ENCODE measurements at regions not wholly inside any gene's neighbourhood (a gene's known extent, or its start where the extent isn't known, plus 50 kb on each side); places are given as distances from the start of the nearest gene placed in this dataset.
"Not testable (repeated sequence)": the region's sequence is repeated elsewhere in the genome, so short reads cannot be mapped to it uniquely, and the experiment has no call there.

DNA sequence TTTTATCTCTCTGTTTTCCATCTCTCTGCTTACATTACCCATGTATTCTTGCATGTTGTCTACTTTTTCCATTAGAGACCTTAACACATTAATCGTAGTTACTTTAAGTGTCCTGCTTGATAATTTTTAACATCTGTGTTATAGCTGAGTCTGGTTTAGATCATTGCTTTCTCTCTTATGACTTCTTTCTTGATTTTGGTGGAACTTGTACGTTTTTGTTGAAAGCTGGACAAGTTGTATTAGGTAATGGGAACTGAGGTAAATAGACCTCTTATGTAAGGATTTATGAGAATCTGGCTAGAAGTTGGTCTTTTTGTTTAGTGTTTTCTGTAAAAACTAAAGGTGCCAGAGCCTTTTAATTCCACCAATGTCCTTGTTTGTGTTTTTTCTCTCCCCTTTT is 100.8 kb upstream of the LYZL2 start:
- no peak for DNase-seq

DNA sequence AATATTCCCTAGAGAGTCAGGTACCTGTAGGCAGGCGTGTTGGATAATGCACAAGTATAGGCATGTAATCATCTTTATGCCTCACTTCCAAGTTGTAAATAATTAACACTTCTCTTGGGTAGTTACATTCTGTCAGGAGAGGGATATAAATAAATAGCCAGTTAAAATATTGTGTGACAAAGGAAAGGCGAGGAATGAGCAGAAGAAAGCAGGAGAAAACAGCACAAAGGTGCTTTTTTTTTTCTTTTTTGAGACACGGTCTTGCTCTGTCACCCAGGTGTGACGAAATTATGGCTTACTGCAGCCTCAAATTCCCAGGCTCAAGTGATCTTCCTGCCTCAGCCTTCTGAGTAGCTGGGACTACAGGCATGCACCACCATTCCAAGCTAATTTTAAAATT is 99.2 kb upstream of the LYZL2 start:
- no peak for DNase-seq

DNA sequence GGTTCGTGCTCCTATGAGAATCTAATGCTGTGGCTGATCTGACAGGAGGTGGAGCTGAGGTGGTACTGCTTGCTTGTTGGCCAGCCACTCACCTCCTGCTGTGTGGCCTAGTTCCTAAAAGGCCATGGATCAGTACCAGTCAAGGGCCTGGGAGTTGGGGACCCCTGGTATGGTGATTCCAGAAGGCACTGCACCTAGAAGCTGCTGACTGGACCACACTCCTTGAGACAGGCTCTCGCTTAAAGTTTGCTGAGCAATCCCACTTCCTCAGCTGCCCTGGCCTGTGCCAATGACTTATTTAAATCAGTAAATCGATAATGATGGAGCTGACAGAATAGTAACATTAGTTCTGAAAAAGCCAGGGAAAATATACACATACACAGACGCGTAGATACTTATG is 98.6 kb upstream of the LYZL2 start:
- no peak for DNase-seq

DNA sequence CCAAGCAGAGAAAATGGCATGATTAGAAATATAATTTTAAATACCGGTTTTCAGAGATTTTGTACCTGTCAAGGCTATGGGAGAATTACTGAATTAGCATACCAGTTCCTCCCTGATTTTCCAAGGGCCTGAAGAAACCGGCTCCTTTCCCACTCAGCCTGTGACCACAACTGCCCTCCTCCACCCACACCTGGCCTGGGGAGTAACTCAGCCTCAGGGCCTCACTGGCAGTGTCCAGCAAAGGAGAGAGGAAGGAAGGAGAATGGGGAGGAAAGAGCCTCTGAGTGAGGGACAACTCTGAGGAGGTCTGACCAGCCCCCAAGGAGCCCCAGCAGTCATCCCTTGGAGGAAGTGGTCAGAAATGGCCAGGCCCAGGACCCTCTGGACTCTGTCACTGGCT is 98.0 kb upstream of the LYZL2 start:
- DNase-seq: no peak

DNA sequence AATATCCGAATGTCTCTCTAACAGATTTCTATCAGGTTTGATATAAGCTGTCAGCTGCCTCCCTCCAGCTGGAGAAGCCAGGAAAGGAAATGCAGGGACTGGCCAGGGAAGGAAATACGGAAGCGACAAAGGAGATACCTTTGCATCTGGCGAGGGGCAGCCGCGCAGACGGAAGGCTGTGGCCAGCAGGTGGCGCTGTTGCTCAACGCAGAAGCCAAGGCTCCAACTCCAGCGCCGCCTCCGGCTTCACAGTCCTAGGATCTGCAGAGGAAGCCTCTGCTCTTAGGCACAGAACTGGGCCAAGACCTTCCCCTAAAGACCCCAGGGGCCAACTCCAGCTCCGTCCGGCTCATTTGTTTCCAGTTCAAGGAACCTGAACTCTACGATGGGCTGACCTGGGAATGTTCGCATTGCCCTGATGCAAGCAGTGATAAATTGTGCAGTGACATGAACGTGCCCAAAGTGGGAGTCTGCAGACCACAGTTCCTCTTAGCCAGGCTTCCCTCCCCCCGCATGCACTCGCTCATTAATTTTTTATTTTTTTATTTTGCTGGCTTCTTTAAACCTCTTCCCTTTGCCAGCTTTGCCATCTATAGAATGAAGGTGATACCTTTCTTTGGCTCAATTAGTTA is 97.3 kb upstream of the LYZL2 start:
- DNase-seq: not testable (repeated sequence)

DNA sequence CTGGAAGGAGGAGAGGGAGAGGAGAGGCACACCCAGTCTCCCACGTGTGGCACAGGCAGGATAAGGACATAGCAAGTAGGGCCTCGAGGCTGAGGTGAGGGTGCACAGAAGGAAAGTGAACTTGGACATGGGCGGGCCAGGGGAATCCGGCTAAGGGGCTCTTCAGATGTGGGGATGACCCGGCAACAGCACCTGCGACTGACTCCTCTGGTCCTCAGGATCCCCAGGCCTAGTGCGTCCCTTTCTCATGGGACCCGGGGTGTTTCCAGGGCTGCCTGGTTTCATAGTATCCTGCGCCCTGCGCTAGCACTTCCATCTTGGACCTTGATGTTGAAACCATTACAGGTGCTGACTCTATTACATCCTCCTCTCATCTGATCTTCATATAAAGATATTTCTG is 96.1 kb upstream of the LYZL2 start:
- DNase-seq: no peak

DNA sequence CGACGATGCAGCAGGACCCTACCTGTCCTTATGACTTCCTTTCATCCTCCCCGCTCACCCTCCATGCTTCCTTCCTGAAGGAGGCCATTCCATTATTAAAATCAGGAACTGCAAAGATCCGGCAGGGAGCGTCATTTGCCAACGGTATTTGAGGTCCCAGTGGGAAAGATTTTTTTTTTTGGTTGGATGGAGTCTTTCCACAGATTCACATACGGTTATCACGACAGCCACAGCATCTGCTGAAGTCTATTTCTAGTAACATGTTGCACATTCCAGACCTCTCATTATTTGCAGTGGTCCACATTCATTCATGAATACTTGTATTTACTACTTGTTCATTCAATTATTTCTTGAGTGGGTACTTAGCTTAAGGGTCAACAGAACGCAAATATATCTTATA is 94.7 kb upstream of the LYZL2 start:
- DNase-seq: no peak

DNA sequence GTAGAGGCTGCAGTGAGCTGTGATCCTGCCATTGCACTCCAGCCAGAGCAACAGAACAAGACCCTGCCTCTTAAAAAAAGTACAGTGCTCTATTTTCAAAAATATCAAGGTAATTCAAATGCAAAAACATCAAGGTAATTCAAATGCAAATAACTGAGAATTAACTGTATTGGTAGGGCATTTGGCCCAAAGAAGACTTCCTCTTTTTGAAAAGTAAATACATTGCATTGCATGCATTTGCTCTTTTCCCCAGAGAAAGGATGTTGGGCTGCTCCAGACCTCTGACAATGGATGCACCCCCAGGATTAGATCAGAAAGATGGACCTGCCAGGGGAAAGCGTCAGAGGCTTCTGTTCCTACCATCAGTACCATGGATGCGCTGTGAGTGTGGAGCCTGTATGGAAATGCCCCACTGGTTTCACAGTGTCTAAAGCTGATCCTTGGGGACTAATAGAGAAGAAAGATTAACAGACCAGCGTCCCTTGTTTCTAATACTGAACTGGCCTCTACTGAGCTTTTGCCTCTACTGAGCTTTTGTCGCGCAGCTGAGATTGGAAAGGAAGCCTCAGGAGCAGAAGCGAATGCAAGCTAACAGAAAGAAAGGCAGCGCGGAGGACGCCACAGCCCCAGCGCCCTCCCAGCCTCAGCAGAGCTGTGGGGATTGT is 93.5 kb upstream of the LYZL2 start:
- DNase-seq: no peak

DNA sequence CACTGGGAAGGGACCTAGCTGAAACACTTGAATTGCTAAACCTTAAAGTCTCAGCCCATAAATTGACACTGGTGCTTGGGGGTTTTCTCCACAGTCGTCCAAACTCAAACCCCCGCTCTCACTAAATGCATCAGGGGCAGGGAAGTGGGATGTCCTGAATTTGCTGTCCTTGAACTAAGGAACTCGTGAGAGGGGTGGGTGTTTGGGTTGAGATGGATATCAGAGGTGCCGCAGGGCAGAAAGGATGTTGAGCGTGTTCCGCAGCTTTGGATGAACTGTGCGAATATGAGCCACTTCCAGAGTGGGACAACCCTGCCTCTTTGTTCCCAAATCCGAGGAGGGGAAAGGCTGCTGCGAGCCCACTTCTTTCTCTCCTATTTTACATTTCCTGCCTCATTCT is 90.3 kb upstream of the LYZL2 start:
- DNase-seq: no peak

DNA sequence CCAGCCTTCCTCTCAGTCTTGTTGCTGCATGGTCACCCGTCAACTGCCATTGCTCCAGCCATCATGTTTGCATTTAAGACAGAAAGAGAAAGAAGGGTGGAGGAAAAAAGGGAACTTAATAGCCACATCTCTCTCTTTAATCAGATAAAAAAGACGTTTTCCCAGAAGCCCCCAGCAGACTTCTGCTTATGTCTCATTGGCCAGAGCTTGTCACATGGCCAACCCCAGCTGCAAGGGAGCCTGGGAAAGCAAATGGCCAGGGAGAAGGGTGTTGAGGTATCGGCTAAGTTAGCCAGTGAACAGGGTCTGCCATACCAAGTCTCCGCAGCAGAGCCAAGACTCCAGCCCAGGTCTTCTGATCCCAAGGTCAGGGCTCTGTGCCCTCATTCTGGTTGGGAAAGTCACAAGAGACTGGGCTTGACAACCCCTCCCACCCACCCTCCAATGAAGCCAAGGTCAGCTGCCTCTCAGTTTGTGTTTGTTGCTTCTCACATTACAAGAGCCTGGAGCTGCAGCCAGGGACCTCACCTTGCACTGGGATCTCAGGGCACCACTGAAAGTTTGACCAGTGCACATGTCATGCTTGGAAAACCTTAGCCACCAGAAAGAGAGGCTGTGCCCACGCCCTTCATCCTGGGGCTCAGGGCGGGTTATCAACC is 80.3 kb upstream of the LYZL2 start:
- no peak for DNase-seq

DNA sequence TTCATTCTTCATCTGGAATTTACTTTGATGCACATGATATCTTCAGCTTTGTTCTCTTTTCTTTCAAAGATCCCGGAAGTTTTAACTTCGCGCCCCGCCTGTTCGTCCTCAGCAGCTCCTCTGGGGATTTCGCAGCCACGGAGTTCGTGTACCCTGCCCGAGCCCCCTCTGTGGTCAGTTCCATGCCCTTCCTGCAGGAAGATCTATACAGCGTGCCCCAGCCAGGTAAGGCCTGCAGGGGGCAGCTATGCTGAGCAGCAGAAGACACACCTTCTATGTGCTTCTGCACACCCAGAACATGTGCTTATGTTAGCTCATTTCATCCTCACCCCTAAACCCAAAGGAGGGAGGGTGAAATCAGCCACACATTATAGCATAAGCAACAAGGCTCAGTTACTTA is 79.7 kb upstream of the LYZL2 start:
- no peak for DNase-seq

DNA sequence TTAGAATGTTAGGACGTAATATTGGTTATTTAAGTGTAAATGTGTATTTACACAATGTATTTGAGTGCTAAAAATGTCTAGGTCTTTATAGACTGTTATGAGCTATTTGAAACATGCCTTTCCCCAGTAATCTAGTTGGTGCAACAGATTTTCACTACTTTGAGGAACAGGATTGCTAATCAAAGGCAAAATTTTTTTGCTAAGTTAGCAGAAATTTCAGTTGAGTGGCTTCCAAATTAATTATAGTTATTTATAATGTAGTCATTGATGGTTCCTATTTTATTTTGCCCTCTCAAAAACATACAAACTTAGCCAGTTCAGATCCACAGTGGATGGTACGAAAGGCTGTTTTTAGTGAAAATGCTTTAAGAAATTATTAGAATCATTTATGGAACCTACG is 78.7 kb upstream of the LYZL2 start:
- no peak for DNase-seq

DNA sequence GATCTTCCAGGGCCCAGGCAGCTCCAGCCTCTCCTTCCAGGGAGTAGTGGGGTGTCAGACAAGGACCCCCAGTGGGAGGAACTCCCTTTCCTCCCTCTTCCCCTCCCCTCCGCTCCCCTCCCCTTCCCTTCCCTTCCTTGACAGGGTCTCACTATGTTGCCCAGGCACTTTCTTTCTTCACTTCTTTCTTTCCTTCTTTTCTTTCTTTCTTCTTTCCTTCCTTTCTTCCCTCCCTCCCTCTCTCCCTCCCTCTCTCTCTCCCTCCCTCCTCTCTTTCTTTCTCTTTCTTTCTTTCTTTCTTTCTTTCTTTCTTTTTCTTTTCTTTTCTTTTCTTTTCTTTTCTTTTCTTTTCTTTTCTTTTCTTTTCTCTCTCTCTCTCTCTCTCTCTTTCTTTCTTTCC is 76.6 kb upstream of the LYZL2 start:
- DNase-seq: not testable (repeated sequence)

DNA sequence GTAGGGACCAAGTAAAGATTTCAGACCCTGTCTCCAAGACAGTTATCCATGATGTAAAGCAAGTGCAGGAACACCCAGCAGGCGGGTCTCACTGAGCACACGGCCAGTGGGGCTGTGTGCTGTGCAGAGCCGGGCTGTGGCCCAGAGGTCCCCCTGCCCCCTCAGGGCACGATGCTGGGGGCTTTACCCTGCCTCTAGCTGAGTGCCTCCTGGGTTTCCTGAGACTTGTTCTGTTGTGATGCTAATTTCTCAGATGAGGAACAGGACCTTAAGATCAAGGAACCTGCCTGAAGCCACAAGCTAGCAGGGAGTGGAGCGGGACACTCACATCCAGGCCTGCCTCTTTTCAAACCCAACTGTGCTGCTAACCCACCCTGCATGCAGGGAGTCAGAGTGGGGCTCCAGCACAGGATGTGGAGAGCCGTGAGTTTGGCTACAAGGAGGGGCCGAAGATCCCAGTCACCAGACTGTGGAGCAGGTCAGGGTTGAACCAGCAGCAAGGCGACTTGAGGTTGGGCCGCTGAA is 76.1 kb upstream of the LYZL2 start:
- no peak for DNase-seq

DNA sequence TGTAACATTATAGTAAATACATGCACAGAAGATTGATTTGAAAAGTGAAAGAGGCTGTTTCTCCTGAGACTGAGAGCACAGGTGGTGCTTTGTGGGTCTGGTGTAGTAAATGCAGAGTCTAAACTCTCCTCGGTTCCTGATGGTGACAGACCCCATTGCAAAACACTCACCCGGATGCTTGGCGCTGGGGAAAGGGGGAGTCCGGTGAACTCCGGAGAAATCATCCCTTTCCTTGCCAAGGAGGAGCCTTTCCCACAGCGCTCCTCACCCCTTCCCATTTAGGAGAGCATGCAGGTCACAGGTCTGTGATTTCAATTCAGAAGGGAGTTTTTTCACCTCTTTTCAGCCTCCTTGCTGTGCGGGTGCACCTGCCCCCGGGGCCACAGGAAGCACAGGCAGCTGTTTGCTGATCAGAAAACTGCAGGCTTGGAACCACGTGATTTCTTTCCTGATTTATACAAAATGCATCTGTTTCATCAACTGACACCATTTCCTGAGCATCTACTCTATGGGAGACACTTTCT is 75.6 kb upstream of the LYZL2 start:
- no peak for DNase-seq

DNA sequence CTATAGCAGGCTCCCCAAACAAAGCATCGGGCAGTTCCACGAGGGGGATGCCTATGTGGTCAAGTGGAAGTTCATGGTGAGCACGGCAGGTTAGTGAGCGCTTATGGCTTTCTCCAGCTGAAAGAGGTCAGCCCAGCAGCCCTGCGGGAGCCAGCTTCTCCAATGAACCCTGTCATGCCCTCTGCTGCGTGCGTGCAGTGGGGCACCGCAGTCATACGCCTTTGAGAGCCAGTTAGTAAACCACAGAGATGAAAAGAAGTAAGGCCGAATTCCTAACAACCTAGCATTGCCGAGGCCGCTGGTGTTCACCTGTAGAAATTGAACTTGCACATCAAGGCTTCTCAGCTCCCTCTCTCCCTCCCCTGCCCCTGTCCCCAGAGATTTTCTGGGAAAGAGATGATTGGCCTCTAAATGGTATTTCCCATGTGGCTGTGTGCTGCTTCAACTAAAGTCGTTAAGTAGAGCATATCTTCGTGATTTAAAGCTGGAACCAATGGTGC is 75.1 kb upstream of the LYZL2 start:
- peak; percentile 78 for DNase-seq

DNA sequence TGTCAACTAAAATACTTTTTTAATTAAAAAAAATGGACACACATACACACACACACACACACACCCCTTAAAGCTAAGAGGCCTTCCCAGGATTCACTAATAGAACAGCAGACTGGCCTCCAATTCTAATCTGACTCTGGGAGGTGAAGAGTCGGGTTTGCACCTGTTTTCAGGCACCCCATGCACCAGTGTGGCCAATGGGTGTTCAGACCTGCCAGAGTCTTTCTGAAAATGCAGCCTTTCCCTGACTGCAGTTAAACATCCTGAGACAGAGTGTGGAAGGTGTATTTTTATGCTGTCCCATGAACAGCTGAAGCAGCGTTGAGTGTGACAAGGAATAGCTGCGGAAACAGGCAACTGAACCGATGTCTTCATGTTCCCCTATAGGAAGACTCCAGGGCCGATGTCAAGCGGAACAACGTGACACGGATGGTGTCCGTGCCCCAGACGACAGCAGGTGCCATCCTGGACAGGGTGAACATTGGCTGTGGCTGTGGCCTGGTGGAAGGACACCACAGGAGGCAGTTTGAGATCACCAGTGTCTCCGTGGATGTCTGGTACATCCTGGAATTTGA is 74.6 kb upstream of the LYZL2 start:
- DNase-seq: no peak

DNA sequence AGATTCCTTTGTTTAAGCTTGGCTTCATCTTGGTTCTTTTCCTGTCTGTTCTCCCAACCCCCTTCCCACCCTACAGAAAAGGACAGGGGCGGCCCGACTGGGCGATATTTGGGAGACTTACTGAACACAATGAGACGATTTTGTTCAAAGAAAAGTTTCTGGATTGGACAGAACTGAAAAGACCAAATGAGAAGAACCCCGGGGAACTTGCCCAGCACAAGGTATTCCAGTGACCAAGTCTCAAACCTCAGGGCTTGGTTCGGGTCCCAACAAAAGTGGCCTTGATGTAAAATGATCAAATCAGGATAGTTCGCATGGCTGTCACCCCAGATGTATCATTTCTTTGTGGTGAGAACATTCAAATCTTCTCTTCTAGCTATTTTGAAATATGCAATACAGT is 73.9 kb upstream of the LYZL2 start:
- DNase-seq: not testable (repeated sequence)

DNA sequence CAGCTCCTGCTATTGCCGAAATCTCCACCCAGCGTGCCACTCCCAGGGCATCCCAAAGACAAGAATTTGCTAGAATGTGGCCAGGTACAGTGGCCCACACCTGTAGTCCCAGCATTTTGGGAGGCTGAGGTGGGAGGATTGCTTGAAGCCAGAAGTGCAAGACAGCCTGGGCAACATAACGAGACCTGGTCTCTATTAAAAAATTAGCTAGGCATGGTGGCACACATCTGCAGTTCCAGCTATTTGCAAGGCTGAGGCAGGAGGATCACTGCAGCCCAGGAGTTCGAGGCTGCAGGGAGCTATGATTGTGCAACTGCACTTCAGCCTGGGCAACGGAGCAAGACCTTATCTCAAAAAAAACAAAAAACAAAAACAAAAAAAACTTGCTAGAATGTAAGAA is 73.3 kb upstream of the LYZL2 start:
- no peak for DNase-seq

DNA sequence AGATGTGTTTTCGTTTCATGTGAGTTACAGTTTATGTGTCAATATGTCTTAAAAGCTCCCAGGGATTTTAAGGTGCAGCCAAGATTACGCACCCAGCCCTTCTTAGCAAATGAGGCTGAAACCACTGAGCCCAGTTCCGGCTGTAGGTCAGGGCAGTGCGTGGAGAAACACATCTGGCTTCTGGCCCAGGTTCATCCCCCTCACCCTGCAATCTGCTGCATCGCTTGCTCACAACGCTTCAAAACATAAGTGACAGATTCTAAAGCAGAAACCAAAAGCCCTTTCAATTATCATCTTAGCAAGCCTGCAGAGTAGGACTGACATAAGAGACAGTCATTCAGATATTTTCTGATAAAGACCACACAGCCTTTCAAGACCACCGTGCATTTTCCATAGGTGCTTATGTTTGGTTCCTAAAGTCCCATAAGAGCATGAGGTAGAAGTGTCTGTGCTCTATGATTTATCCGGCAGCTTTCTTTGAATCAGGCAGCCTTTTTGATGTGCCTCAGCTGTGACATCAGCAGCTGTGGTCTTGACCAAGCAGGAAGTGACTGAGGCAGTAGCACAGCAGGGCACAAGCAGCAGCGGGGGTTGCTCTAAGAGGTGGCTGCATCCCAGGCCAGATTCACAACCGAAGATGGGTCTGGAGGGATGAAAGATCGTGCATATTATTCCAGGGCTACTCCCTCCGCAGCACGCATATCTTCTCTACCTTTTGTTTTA is 72.1 kb upstream of the LYZL2 start:
- no peak for DNase-seq

DNA sequence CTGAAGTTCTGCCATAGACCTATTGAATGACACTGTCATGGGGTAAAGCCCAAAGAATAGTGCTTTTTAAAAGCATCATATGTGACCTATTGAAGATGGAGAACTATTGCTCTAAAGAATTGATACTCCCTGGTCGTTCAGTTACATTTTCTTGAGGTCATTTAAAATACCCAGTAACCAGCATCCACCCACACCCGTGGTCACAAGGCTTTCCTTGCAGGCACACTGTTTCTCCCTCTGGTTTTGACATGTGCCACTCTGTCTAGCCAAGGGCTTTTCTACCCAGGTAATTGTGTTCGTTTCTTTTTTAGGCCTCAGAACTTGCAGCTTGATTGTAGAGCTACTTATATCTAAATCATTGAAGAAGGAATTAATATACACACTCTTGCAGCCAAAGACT is 68.3 kb upstream of the LYZL2 start:
- DNase-seq: no peak

DNA sequence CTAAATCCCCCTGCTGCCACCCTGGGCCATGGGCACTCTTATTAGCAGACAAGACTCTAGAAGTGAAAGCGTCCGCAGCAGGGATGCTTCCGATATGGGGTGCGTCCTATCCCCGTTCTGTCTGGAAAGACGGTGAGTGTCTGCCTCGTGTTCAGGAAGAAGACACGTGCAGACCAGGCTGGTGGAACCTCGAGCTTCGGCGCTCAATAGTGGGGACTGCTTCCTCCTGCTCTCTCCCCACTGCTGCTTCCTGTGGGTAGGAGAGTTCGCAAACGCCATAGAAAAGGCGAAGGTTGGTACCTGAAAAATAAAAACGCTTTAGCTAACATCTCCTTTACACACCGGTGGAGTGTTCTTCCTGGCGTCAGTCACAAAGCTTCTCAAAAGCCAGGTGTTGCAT is 67.7 kb upstream of the LYZL2 start:
- DNase-seq: not testable (repeated sequence)

Data from NCI-H1436 treated with DMSO at 0.1 percent for 48 hours (cell line).